Stimulated activated CD8-positive, alpha-beta memory T cell treated with anti-CD3 and anti-CD28 coated beads, Interleukin-4, amount 100 ng/mL, for 48 hours (primary cell): ENCODE measurements at regions not wholly inside any gene's neighbourhood (a gene's known extent, or its start where the extent isn't known, plus 50 kb on each side); places are given as distances from the start of the nearest gene placed in this dataset.
"Not testable (repeated sequence)": the region's sequence is repeated elsewhere in the genome, so short reads cannot be mapped to it uniquely, and the experiment has no call there.

Experiments
- DNase-seq: peaks from one replicate; pipeline ENCODE4 v3.0.0-alpha.2; 2020

- DNase-seq = no peak
These were observed 1296.6 kb downstream of the EPHA7 start for GRCh38 chr6:92122746-92123145.

DNA sequence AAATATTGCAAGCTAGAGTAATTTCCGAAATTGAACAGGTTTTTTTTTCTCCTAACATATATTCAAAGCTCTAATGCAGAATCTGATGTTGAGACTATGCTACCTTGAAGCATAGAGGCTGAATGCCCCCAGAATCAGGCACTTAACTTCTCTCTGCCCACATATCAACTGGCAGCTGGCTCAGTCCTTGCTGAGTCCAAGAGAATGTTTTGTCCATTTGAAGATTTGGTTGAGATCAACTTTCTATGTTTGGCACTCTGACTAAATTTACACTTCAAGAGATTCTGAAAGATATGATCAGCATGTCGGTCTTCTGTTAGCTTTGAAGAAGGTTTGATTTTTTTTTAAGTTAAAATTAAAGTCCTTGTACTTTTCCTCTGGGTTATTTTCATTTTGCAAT is 1298.1 kb downstream of the EPHA7 start:
- DNase-seq = no peak

GRCh38 chr6:92117800-92118199 is 1301.6 kb downstream of the EPHA7 start:
- DNase-seq = no peak

GRCh38 chr6:92114797-92115196 is 1304.6 kb downstream of the EPHA7 start:
- no peak for DNase-seq

DNA sequence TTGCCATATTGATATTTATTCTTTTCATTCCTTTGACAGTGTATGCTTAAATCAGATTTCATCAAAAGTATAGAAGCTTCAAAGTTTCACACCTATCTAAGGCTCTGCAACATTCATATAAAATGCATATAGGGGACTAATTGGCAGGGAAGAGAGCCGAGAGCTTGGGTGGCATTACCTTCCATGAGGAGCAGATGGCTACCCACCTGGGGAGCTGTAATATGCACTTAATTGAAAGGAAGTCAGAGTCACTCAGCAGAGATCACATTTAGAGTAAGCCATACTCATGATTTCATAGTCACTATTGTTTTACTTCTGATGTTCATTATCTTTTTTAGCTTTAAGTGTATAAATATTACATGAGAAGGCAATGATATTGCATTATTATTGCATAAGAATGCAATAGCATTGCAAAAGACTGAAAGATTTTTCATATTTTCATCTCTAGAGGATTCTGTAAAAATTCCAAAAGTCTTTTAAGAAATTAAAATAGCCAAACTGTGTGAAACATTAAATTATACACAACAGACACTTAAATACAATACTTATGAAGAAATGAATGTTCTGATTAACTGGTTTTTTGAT is 1305.2 kb downstream of the EPHA7 start:
- no peak for DNase-seq

GRCh38 chr6:92111386-92111785 is 1308.0 kb downstream of the EPHA7 start:
- DNase-seq = no peak

GRCh38 chr6:92110403-92110802 is 1309.0 kb downstream of the EPHA7 start:
- no peak for DNase-seq

GRCh38 chr6:92109956-92110355 is 1309.4 kb downstream of the EPHA7 start:
- no peak for DNase-seq

DNA sequence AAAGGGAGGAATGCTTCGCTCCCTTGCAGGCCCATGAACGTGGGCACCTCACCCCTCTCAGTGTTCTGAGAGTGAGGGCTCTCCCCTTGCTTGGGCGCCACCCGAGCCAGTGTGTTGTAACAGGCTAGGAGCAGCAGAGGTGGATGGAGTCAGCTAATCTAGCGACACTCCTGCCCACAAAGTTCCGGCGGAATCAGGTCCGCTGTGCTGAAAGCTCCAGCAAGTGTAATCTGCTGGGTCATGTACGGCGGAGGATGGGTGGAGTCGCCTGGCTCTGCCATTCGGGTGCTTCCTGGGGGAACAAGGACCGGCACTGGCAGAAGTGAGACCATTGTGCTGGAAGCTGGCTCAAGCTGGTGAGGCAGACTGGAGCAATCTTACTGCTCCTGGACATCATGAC is 1310.1 kb downstream of the EPHA7 start:
- no peak for DNase-seq

- no peak for DNase-seq
These were observed 1332.6 kb downstream of the EPHA7 start for GRCh38 chr6:92086750-92087149.

- not testable (repeated sequence) for DNase-seq
These were observed 1335.4 kb downstream of the EPHA7 start for GRCh38 chr6:92083914-92084313.

DNA sequence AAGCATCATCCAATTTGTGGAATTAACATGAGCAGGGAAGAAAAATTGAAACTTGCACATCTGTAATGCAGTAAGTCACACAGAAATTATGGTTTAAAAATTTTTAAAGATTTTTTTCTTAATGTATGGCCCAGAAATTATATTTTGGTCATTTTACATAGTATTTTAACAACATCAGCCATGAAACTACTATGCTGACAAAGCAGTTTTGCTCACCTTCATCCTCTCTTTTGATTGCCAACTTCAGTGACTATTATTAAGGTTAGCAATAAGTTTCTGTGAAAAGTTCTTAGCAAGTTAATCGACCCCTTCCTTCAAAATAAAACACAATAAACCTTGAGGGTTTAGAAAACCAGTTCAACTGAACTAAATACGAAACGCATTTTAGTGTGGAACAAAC is 1347.0 kb downstream of the EPHA7 start:
- no peak for DNase-seq

GRCh38 chr6:92069781-92070180 is 1349.6 kb downstream of the EPHA7 start:
- no peak for DNase-seq

DNA sequence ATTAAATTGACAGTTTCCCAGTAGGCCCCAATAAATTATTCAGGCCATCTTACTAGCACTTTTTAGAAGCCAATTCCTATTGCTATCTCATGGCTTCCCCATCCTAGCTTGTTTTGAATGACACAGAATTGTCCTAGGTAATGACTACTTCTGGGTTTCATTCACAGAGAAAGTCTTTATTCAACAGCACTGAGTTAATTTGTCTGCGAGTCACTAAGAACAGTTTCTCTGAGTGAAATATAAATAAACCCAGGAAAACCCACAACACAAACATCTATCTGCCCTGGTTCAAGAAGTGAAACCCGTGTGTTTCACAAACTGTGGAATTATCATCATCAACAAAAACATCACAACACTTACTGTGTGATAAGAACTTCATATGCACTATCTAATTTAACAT is 1366.8 kb downstream of the EPHA7 start:
- DNase-seq = no peak

- no peak for DNase-seq
These were observed 1369.1 kb downstream of the EPHA7 start for GRCh38 chr6:92050216-92050615.

- DNase-seq = no peak
These were observed 1371.5 kb downstream of the EPHA7 start for GRCh38 chr6:92047860-92048259.

GRCh38 chr6:92047152-92047850 is 1372.1 kb downstream of the EPHA7 start:
- no peak for DNase-seq

DNA sequence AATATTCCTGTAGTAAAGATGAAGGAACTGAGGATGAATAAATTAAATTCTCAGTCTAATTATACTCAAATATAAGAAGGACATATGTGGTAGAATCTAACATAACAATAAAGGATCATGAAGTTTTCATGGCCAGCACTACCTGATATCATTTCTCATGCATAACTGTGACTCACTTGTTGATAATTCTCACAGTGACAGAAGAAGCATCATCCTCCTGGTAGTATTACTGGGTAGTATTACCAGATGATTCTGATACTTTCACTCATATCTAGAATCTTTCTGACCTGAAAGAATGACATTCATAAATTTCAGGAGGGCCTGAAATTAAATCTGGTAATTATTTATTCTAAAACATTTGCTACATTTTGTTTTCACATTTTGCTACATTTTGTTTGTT is 1375.0 kb downstream of the EPHA7 start:
- DNase-seq = no peak

GRCh38 chr6:92043777-92044176 is 1375.6 kb downstream of the EPHA7 start:
- no peak for DNase-seq

- no peak for DNase-seq
These were observed 1392.5 kb downstream of the EPHA7 start for GRCh38 chr6:92026878-92027277.

- no peak for DNase-seq
These were observed 1394.5 kb downstream of the EPHA7 start for GRCh38 chr6:92024881-92025280.

- no peak for DNase-seq
These were observed 1395.2 kb downstream of the EPHA7 start for GRCh38 chr6:92024110-92024509.

DNA sequence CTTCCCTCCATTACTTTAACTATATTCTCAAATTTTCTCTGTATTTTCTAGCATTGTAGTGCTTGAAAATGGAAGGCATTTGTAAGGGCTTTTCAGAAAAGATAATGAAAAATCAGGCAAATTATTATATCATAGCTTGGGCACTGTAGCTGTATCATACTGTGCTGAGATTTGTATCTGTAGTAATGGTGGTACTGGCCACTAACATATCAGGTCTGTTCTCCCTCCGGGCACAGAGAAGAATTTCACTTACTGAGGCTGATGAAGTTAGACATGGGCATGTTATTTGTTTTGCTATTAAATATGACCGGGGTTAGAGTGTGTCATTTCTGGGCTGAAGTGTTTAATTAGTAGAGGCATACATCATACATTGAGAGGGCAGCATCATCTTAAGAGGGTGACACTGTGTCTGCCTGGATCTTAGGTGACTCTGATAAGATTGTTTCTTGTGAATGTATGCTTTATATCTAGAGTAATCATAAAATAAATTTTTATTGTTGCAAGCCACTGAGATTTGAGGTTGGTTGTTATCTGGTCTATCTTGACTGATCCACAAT is 1395.9 kb downstream of the EPHA7 start:
- DNase-seq = no peak

- no peak for DNase-seq
These were observed 1407.6 kb downstream of the EPHA7 start for GRCh38 chr6:92011681-92012245.
